NCI-H1694 (cell line): ENCODE measurements at regions not wholly inside any gene's neighbourhood (a gene's known extent, or its start where the extent isn't known, plus 50 kb on each side); places are given as distances from the start of the nearest gene placed in this dataset.
"Not testable (repeated sequence)": the region's sequence is repeated elsewhere in the genome, so short reads cannot be mapped to it uniquely, and the experiment has no call there.

Source experiments
- DNase-seq: peaks from one replicate; lab custom pipeline; 2025; lab: John Stamatoyannopoulos, UW

DNA sequence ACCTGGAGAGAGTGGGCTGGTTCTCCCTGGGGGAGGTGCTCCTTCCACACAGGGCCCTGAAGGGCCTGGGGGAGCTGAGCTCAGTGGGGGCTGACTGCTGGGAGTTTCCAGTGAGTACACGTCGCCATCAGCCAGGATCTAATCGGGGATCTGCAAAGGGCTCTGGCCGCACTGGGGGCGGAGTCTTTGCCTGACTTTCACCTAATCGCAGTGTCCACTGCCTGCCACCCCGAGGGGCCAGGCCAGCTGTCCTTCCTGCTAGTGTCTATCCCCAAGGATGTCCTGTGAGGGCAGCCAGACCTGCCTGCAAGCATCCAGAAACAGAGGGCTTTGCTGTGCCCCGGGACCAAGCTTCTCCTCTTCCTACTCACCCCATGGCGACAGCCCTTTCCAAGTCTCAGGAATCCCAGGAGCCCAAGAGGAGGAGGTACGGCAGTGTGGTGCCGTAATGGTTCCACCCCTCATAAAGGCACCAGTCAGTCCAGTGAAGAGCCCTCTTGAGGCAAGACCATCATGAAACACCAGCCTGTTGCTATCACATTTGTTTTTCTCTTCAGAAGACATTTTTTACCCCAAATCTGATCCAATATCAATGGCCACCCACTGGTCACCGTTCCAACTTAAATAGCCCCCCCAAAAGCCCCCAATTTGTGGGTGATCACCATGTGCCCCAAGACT, 243.1 kb upstream of the ECI2 start:
- DNase-seq: no peak

DNA sequence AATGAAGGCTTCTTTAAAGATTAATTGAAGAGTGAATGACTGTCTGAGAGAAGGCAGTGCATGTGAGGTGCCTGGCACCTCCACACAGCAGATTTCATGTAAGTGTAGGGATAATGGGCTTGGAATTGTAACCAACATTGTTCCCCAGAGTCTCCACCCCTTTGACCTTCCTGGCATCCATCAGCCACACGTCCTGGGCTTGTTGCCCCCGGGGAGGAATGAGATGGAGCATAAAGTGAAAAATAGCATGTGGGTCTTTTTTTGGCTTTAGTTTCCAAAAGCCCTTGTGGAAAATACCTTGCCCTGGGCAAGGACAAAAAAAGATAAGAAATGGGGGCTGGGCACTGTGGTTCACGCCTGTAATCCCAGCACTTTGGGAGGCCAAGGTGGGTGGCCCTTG, 242.2 kb upstream of the ECI2 start:
- DNase-seq: no peak

DNA sequence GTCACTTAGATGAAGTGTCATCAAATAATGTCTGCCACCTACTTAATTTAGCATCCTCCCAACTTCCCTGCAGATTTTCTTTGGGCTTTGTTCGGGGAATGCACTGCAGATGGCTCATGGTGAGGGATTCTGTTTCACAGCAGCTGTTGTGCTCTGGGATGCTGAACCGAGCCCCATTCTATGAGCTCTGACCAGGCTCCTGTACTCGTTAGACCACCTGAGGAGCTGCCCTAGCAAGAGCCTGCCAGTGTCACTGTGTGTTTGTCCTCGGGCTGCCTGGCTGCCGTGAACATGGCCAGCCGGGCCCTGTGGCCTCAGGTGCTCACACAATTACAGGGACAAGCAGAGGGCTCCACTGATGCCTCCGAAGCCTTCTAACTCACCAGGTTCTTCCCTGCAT, 238.8 kb upstream of the ECI2 start:
- DNase-seq: no peak

DNA sequence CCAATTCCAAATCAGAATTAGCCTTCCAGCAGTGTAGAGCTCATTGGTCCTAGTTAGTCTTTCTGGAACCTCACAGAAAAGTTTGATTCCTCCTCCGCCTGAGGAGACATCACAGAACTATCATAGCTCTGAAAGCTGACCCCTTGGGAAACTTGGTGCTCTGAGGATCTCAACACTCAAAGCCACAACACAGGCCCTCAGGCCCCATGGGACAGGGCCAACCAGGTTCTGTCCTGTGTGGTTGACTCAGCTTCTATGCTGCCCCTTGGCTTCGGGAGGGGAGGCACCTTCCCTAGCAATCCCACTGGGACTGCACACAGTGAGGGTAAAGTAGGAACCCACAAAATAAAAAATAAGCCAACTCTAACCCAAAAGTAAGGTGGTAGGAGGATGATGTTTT, 237.5 kb upstream of the ECI2 start:
- DNase-seq: no peak

DNA sequence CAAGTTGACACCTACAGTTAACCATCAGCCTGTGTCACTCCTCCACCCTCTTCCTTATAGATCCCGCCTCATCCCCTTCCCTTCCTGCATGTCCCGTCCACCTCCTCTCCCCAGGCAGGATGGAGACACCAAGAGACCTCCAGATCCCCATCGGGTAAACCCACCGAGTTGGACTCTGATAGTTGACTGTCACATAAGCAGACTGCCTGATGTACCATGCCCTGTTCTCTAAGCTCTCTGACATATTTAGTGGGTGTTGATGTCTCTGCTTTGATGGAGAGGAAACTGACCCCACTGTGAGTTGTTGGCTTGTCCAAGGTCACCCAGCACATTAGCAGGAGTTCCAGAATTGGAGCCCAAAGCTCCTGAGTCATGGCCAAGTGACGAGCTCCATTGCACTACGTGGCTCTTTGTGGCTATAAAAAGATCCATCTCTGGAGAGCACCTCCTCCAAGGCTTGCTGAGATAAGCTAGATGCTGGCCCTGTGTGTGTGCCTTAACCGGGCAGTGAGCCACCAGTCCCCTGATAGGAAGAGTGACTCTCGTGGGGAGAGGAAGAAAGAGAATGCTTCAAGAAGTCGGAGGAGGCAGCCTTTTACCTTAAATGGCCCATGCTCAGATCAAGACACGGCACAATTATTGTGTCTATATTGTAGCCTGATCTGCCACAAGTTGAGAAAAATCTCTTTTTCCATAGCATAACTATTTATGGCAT, 236.0 kb upstream of the ECI2 start:
- no peak for DNase-seq

DNA sequence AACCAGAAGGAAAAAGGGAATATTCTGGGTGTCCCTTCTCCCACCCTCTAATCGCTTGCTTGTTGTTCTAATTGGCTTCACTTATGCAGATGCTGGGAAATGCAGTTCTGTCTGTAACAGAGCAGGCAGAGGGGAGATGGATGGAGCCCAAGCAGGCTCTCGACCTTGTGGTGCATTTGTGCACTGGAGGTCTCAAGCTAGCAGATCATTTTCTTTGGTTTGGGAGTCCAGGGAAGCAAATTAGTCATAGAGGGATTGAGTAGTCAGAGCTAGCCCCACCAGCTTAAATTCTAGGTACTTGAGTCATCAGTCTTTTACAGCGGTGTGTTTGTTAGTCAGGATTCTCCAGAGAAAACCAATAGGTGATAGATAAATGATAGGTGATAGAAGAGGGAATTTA, 234.7 kb upstream of the ECI2 start:
- no peak for DNase-seq

DNA sequence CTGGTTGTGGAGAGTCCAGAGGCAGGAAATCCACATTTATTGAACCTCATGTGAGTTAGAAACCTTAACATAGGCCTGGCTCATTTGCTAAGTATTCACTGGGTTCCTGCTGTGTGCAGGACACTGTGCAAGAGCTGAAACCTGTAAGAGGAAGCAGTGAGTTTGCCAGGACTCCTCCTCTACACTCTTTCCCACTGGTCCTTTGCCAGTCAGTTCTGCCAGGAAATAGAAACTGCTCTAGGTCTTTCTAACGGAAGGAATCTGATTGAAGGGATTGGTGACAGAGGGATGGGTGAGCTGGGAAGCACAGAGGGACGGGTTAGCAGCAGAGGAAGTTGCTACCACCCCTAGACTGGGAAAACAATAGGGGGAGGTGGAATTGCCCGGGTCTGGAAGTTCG, 234.2 kb upstream of the ECI2 start:
- DNase-seq: no peak

DNA sequence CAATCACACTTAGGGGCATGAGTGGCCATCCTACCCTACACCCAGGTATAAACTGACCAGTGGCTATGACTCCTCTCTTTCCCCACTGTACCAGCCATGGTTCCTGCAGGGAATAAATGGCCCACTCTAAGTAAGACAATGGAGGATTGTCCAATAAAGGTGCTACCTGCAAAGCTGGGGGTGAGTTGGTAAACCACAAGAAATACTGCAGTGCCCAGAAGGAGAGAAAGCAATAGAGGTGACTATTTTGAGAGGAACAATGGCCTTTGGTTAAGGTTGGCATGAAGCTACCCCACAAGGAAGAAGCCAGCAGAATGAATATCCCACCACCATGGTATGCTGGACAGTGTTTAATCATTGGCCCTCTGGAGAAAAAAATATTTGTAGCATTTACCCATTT, 233.3 kb upstream of the ECI2 start:
- DNase-seq: no peak

DNA sequence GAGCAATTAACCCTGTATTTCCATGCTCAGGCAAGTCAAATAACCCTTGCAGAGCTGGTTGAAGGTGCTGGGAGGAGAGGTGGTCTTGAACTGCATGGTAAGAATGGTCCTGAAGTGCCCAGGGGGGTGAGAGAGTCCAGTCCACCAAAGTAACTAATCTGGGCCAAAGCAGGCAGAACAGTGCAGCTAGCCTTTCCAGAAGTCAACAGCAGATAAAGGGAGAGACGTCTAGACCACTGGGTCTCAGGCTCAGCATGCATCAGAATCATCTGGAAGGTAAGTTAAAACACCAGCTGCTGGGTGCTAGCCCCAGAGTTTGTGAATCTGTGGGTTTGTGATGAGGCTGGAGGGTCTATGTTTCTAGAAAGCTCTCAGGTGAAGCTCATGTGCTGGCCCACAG, 232.3 kb upstream of the ECI2 start:
- DNase-seq: no peak

DNA sequence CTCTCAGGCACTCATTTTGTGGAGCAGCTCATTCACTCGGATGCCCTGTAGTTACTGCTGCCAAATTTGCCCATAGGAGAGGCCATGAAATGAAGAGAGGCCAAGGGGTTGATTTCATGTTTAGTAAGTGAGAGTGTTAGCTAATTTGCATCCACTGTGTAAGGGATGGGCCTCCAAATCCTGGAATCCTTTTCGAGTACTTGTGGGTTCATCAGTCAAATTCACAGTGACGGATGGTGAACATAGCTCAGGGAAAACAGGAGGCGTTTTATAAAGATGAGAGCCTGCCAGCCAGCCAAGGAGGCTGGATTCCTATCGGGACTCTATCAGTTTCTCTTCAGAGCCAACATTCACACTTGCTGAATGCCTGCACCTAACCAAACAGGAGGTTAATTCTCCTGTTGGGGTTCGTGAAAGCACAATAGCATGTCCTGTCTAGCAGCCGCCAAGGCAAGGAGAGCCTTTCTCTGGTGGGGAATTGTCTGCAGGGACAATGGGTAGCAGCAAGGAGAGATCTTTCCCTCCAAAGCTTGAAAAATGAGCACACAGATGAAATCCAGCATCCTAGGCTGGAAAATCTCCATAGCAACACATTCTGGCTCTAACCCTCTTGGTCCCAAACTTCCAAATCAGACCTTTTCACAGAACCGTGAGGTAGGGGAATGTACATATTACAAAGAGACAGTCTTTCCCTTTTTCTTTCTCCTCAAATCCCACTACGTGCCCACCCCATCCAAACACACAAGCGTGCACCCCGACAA, 231.4 kb upstream of the ECI2 start:
- DNase-seq: no peak

DNA sequence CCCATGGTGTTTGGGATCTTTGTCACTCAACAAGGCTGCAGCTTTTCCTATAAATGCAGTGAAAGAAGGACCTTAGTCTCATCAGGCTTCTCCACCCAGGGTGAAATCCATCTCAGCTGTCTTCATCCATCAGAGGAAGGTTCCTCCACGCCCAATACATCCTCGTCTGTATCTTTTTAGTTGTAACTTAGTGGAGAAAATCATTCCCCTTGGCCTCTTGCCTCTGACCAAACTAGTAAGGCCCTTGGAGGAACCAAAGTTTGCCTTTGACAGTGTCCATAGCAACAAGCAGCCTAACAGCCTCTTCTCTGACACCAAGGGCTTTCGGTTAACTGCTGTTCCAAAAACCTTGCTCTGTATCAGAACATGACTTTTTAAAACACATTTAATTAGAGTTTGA, 230.3 kb upstream of the ECI2 start:
- no peak for DNase-seq

DNA sequence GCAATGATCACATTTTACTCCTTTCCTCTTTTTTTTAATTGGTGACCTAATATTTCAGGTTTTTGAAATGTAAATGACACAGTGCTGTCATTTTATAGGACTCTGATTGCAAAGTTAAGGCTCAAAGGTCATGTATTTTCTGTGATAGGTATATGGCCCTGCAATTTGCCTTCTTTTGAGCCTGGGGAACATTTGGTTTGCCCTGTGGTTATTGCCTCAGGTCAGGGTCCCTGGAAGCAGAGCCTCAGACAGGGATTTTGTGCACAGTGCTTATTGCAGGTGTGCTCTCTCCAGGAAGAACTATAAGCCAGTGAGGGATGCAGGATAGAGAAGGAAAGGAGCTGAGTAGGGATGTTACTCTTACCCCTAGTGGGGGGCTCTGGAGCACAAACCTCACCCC, 229.3 kb upstream of the ECI2 start:
- no peak for DNase-seq

DNA sequence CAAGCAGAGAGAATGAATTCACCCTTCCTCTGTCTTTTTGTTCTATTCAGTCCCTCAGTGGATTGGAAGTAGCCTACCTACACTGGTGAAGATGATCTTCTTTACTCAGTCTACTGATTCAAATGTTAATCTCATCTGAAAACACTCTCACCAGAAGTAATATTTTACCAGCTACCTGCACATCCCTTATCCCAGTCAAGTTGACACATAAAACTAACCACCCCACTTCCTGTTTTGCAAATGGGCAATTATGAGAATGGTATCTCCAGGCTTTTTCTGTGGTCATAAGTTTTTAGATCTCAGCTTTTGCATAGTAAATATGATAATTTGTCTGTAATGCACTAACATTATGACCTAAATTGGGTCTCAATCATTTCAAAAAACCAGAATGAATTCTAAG, 228.8 kb upstream of the ECI2 start:
- no peak for DNase-seq

DNA sequence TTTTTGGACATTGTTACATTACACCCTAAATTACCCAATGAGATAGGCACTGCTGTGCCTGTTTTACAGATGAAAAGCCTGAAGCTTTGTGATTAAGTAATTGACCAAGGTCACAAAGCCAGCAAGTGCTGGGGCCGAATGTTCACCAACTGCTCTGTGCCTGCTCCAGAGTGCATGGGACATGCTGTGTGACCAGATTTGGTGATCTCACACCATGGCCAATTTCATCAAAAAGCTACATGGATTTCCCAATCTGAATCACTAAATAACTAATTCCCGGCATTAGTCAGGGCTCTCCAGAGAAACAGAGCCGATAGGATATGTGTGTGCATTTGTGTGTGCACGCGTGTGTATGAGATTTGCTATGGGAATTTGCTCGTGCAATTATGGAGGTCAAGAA, 228.3 kb upstream of the ECI2 start:
- DNase-seq: no peak

DNA sequence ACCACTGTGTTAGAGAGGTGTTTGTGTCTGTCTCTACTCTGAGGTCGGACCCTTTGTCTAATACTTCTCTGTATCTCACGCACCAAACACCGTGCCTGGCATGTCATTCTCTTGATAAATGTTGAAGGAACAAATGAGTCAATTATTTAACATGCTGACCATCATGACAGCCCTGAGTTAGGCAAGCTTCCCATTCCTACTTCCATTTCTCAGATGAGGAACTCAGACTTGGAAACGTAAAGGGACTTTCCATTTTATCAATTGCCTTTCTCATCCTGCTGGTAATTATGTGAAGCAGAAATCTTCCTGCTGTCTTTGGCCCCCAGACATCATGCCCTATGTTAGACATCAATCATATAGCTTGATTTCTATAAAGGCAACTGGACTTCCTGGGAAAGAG, 227.0 kb upstream of the ECI2 start:
- DNase-seq: no peak

DNA sequence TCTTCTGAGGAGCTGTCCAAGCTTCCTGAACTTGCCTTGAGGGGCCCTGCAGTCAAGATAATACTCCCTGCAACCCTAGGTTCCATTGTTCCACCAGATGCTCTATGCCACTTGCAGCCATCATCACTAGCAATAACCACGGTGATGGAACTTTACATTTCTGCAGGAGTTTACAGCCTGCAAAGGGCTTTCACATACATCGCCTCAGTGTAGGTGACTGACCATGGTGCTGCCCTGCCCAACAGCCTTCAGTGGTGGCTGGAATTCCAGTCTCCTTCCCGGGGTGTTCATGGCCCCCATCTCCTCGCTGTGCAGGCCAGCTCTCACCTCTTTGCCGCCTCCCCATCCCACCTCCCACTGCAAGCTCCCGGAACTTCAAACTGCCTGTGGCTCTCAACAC, 225.5 kb upstream of the ECI2 start:
- no peak for DNase-seq

DNA sequence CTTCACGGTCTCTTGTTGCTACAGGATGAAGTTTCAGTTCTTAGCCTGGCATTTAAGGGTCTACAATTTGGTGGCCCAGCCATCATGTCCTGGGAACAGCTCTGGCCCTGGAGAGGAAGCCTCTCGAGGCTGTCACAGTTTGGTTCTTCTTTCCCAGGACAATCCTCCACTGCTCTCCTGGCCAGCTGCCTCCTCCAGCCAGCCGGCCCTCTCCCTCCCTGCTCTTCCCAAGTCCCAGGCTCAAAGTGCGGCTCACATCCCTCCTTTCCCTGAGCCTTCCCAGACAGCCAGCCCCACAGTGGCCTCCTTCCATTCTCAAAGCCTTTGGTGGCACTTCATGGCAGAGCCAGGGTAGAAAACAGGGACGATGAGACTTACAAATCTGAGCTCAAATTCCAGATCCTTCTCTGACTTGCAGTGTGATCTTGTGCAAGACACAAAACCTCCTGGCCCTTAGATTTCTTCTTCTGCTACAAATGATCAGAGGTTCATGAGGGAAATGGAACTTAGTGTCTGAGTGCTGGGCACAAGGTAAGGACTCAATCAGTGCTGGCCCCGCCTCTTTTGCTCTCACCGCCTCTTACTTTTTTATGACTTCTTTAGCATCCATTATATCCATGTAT, 223.8 kb upstream of the ECI2 start:
- no peak for DNase-seq

DNA sequence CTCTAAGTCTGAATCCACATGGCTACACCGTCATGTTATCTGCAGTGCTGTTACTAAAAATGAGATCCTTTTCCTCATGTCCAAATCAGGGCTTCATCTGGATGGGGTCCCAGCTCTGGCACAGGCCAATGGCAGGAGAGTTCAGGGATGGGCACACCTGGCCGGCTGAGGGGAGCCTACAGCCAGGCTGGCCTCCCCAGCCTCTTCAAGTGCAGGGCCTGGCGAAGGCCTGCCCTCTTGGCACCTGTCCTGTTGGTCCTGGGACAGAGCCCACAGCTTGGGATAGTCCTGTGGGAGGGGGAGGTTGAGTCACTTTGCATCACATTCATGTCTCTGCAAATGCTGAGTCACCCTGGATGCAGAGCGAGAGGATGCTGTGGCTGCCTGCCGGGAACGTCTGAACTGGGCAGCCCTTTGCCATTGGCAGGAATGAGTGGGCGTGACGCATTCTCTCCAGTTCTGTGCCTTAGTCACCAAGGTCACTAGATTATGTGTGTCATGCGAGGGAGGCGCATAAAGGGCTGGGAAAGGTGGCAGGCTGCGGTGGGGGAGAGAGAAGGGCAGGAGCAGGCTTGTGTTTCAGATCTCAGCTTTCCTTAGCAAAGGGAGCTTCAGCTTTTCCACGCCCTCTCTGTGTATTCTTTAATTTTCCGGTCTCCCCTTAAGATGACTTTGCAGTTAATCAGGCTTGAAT, 223.2 kb upstream of the ECI2 start:
- DNase-seq: no peak

DNA sequence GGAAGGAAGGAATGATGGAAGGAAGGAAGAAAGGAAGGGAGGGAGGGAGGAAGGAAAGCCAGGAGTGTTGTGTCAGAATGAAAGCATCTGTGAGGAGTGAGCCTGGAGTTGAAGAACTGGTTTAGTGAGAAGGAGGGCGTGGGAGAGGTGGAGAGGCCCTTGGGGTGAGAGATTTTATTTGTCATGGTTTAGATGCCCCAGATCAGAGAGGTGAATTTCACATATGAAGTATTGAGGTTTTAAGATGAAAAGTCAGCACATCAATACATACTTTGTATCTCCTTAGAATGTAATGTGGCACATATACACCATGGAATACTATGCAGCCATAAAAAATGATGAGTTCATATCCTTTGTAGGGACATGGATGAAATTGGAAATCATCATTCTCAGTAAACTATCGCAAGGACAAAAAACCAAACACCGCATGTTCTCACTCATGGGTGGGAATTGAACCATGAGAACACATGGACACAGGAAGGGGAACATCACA, 222.3 kb upstream of the ECI2 start:
- DNase-seq: not testable (repeated sequence)

DNA sequence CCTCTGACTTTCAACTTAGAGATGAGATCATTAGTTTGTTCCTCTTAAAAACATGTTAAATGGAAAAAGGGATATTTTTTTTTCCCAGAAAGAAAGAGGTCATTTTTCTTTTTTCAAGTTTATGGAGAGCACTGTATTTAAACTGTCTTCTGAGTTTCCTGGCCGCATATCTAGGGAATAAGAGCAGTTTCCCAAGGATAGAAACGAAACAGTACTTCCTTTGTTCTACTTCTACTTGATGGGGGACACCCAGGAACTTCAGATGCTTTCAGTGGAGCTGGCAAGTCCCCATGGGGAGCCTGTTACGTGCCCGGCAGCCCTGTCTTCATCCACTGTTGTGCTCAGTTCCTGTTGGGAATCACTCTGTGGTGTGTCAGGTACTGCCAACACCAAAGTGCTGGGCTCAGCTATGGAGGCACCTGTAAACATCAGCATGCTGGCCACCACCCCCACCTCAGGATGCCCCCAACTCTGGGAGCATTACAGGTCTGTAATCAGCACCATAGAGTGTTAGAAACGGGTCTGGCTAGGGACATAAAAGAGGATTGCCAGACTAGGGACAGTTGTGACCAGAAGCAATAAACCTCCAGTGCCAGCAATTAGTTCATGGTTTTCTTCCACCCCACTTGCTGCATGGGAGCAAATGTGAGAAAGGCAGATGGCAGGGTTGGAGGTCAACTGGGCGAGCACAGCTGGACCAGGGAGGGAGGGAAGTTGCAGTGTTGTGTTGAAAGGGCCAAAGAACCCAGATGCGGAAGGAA, 221.7 kb upstream of the ECI2 start:
- DNase-seq: no peak

DNA sequence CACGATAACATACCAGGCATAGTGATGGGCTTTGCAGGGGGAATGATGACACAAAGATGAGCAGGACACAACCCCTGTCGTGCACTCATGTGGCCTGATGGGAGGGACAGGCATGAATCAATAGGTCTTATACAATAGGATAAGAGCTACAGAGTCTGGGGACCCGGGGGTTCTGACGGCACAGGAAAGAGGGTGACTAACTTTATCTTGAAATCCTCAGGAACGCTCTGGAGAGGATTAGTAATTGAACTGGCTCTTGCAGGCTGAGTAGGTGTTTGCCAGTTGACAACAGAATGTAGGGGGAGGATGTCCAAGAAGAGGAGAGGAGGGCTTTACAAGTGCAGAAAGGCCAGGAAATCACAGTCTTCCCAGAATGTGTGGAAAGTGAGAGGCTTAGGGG, 219.9 kb upstream of the ECI2 start:
- no peak for DNase-seq
